Astrocyte (in vitro differentiated cells and primary cell): ENCODE measurements at regions not wholly inside any gene's neighbourhood (a gene's known extent, or its start where the extent isn't known, plus 50 kb on each side); places are given as distances from the start of the nearest gene placed in this dataset.
"Not testable (repeated sequence)": the region's sequence is repeated elsewhere in the genome, so short reads cannot be mapped to it uniquely, and the experiment has no call there.

Experiments
- DNase-seq: peaks from one replicate; pipeline ENCODE4 v3.0.0-alpha.2; 2010; ENCODE audit warnings: low read depth
- FAIRE-seq: peaks from 2 replicates; lab custom pipeline; 2011; peaks lifted over from hg19 to GRCh38; lab: Jason Lieb, UNC
- H2AFZ ChIP-seq: 2 replicates; pipeline ENCODE4 v1.6.0; 2012; ENCODE audit warnings: low read depth, low read length, inconsistent platforms
- H3K27ac ChIP-seq: 2 replicates; pipeline ENCODE4 v1.5.1; 2011; ENCODE audit warnings: low read depth, low read length, inconsistent platforms
- H3K27me3 ChIP-seq: 2 replicates; pipeline ENCODE4 v1.6.0; 2011; ENCODE audit warnings: low read length, inconsistent platforms; ENCODE audit not compliant: insufficient read depth
- H3K36me3 ChIP-seq: 2 replicates; pipeline ENCODE4 v1.5.1; 2011; ENCODE audit warnings: low read length, inconsistent platforms; ENCODE audit not compliant: insufficient read depth
- H3K4me1 ChIP-seq: 2 replicates; pipeline ENCODE4 v1.5.1; 2011; ENCODE audit warnings: low read length, inconsistent platforms; ENCODE audit not compliant: insufficient read depth
- H3K4me2 ChIP-seq: 2 replicates; pipeline ENCODE4 v1.6.0; 2012; ENCODE audit warnings: low read length, inconsistent platforms
- H3K4me3 ChIP-seq: 2 replicates; pipeline ENCODE4 v1.5.1; 2011; ENCODE audit warnings: low read depth, mild to moderate bottlenecking, low read length, inconsistent platforms; ENCODE audit not compliant: insufficient read depth
- H3K79me2 ChIP-seq: 2 replicates; pipeline ENCODE4 v1.6.0; 2012; ENCODE audit warnings: mild to moderate bottlenecking, low read length, inconsistent platforms; ENCODE audit not compliant: insufficient read depth
- H3K9ac ChIP-seq: 2 replicates; pipeline ENCODE4 v1.6.0; 2012; ENCODE audit warnings: mild to moderate bottlenecking, low read length, inconsistent platforms
- H3K9me3 ChIP-seq: 2 replicates; pipeline ENCODE4 v1.5.1; 2012; ENCODE audit warnings: low read depth, mild to moderate bottlenecking, low read length, inconsistent platforms; ENCODE audit not compliant: insufficient read depth
- H4K20me1 ChIP-seq: 2 replicates; pipeline ENCODE4 v1.6.0; 2012; ENCODE audit warnings: low read length, inconsistent platforms; ENCODE audit not compliant: insufficient read depth
- H3K27ac Mint-ChIP-seq: one replicate; pipeline ENCODE4 v1.8.0; 2021; ENCODE audit warnings: mild to moderate bottlenecking, mixed read lengths; ENCODE audit not compliant: unreplicated experiment
- H3K27me3 Mint-ChIP-seq: one replicate; pipeline ENCODE4 v1.8.0; 2021; ENCODE audit warnings: low read depth, mixed read lengths; ENCODE audit not compliant: unreplicated experiment
- H3K36me3 Mint-ChIP-seq: one replicate; pipeline ENCODE4 v1.8.0; 2021; ENCODE audit warnings: low read depth, mixed read lengths; ENCODE audit not compliant: unreplicated experiment
- H3K4me1 Mint-ChIP-seq: one replicate; pipeline ENCODE4 v1.8.0; 2021; ENCODE audit warnings: low read depth, mixed read lengths; ENCODE audit not compliant: unreplicated experiment
- H3K4me3 Mint-ChIP-seq: one replicate; pipeline ENCODE4 v1.8.0; 2021; ENCODE audit warnings: mild to moderate bottlenecking, moderate library complexity, mixed read lengths; ENCODE audit not compliant: unreplicated experiment
- H3K9me3 Mint-ChIP-seq: one replicate; pipeline ENCODE4 v1.8.0; 2021; ENCODE audit warnings: mild to moderate bottlenecking, mixed read lengths; ENCODE audit not compliant: unreplicated experiment
- CTCF ChIP-seq: IDR thresholded peaks from 2 replicates; pipeline ENCODE4 v1.5.1; 2011; ENCODE audit warnings: low read depth, mild to moderate bottlenecking, inconsistent platforms, low read length, moderate library complexity; ENCODE audit not compliant: insufficient read depth
- EZH2 ChIP-seq: IDR thresholded peaks from 2 replicates; pipeline ENCODE4 v1.6.1; 2012; ENCODE audit warnings: mild to moderate bottlenecking, low read length, inconsistent platforms; ENCODE audit not compliant: insufficient read depth

GRCh38 chr11:97567801-97568200 is 1178.0 kb downstream of the JRKL start:
- TF ChIP-seq CTCF: no peak
- TF ChIP-seq EZH2: no peak
- H3K27me3 Mint-ChIP-seq: no peaks in the 10 kb centered on the region
- DNase-seq: no peak
- Histone ChIP-seq H3K4me1 (no peaks in the 10 kb centered on the region), H3K9me3 (peaks cover 3% of the 10 kb centered on the region), H3K4me3 (no peak overlapping the region), H3K27ac (no peak overlapping the region), H3K27me3 (no peaks in the 10 kb centered on the region), H3K4me2 (no peak overlapping the region), H4K20me1 (no peaks in the 10 kb centered on the region), H3K9ac (no peak overlapping the region), H3K79me2 (no peaks in the 10 kb centered on the region), H3K36me3 (no peaks in the 10 kb centered on the region), H2AFZ (no peak overlapping the region)
- no peak for FAIRE-seq
- peak overlapping the region; percentile 55 for H3K27ac Mint-ChIP-seq
- peaks cover 11% of the 10 kb centered on the region for H3K9me3 Mint-ChIP-seq
- peaks cover 8% of the 10 kb centered on the region for H3K4me1 Mint-ChIP-seq
- no peaks in the 10 kb centered on the region for H3K36me3 Mint-ChIP-seq
- no peak overlapping the region for H3K4me3 Mint-ChIP-seq

GRCh38 chr11:97570636-97571035 is 1180.8 kb downstream of the JRKL start:
- Histone ChIP-seq H2AFZ (no peak overlapping the region), H3K27me3 (no peaks in the 10 kb centered on the region), H3K36me3 (no peaks in the 10 kb centered on the region), H3K9me3 (peaks cover 3% of the 10 kb centered on the region), H3K79me2 (no peaks in the 10 kb centered on the region), H3K27ac (no peak overlapping the region), H4K20me1 (no peaks in the 10 kb centered on the region), H3K4me1 (no peaks in the 10 kb centered on the region), H3K9ac (no peak overlapping the region), H3K4me3 (no peak overlapping the region), H3K4me2 (no peak overlapping the region)
- Mint-ChIP-seq H3K27ac (no peak overlapping the region), H3K9me3 (peaks cover 11% of the 10 kb centered on the region), H3K36me3 (no peaks in the 10 kb centered on the region), H3K4me3 (no peak overlapping the region), H3K4me1 (peaks cover 10% of the 10 kb centered on the region), H3K27me3 (no peaks in the 10 kb centered on the region)
- TF ChIP-seq CTCF: no peak
- no peak for TF ChIP-seq EZH2
- no peak for DNase-seq
- FAIRE-seq: no peak

- not testable (repeated sequence) for H3K9me3 Mint-ChIP-seq, H3K79me2 ChIP-seq, H2AFZ ChIP-seq, H3K36me3 Mint-ChIP-seq, H3K36me3 ChIP-seq, H3K27ac ChIP-seq, H3K4me2 ChIP-seq, H3K4me1 Mint-ChIP-seq, H4K20me1 ChIP-seq, H3K9ac ChIP-seq, H3K27me3 ChIP-seq, H3K27me3 Mint-ChIP-seq, H3K4me3 Mint-ChIP-seq, H3K27ac Mint-ChIP-seq, DNase-seq, FAIRE-seq, H3K4me1 ChIP-seq, H3K9me3 ChIP-seq, H3K4me3 ChIP-seq
Observed at GRCh38 chr11:97573771-97574170, 1184.0 kb downstream of the JRKL start.
